AG08396 (cell line): ENCODE measurements at regions not wholly inside any gene's neighbourhood (a gene's known extent, or its start where the extent isn't known, plus 50 kb on each side); places are given as distances from the start of the nearest gene placed in this dataset.
"Not testable (repeated sequence)": the region's sequence is repeated elsewhere in the genome, so short reads cannot be mapped to it uniquely, and the experiment has no call there.

Experiments used
- DNase-seq: peaks from one replicate; pipeline ENCODE4 v3.0.0; 2012; ENCODE audit warnings: low spot score, mixed read lengths

DNA sequence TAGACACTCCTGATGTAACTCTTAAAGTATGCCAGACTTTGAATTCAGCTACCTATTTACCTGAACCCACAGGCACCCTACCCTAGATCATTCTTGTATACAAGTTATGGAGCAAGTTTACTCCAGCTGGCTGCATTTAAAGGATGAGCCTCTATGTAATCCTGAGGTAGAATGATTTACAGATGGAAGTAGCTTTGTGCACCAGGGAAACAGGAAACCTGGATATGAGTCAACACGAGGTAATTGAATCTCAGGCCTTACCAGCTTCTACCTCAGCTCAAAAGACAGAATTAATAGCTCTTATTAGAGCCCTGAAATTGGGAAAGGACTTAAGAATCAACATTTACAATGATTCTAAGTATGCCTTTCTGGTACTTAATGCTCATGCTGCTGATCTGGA is 119.8 kb downstream of the AGTR2 start:
- DNase-seq: no peak

DNA sequence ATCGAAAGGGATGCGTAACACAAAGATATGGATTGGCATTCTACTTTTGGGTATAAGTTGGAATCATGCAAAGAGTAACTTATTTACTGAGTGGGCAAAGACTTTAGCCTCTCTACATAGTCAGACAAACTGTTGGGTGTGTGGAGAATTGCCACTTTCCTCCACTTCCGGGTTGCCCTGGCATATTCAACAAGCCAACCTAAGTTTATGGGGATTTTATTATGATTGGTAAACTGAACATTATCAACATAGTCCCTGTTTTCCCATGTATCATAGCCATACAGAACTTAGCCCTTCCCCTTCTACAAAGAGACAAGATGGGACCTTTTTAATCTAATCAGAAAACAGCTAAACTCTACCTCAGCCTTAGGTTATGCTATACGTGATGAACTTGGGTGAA is 121.6 kb downstream of the AGTR2 start:
- no peak for DNase-seq

DNA sequence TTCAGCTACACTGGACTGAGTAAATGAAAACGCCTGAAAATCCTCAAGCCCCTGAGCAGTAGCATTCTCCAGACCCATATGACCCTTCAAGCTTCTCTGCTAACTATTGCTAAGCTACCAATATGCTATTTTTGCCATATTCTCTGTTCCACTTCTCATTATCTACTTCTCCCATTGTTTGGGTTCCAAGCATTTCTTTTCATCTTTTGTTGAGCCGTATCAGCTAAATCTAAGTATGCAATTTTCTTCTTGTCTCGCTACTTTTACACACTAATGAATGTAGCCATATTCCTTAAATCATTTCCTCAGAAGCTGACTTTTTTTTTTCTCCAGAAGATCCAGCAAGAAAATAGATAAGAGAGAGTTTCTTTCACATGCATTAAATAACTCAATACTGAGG is 128.4 kb downstream of the AGTR2 start:
- no peak for DNase-seq

DNA sequence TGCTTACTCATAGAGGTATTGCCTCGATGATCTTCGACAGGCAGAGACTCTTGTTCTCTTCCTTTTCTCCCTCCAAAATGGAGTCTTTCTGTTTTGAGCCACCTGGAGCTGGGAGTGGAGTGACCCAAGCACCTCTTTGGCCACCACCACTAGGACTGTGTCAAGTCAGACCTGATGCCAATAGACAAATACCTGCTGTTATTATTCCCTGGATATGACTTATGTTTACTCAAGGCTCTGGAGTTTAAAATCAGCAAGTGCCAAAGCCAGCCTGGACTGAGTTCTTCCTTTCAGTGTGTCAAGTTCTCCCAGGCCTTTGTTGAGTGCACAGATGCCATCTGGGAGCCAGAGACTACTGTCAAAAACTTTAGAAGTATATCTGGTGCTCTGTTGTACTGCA is 130.2 kb upstream of the SLC6A14 start:
- DNase-seq: no peak

DNA sequence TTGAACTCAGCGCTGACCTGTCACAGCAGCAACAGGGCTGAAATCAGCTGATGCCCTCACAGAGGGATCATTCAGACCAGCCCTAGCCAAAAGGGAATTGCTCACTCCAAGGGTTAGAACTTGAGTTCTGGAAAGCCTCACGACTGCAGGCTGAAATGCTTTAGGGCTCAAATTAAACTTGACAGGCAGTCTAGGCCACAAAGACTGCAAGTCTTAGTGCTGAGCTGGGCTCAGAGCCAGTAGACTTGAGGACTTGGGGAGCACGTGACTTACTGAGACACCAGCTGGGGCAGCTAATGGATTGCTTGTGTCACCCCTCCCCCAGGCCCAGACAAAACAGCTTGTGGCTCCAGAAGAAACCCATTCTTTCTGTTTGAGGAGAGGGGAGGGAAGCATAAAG is 119.0 kb upstream of the SLC6A14 start:
- no peak for DNase-seq

DNA sequence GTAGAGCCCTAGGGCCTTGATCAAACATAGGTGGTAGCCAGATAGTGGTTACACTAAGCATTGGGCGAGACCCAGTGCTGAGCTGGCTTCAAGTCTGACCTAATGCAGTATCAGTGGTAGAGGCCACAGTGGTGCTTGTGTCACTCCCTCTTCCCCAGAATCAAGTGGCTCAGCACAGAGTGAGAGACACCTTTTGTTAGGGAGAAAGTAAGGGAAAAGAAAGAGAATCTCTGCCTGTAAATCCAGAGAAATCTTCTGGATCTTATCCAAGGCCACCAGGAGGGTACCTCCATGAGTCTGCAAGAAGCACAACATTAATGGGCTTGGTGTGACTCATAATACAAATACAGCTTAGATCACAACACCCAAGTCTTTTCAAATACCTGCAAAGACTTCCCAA is 117.7 kb upstream of the SLC6A14 start:
- DNase-seq: no peak

DNA sequence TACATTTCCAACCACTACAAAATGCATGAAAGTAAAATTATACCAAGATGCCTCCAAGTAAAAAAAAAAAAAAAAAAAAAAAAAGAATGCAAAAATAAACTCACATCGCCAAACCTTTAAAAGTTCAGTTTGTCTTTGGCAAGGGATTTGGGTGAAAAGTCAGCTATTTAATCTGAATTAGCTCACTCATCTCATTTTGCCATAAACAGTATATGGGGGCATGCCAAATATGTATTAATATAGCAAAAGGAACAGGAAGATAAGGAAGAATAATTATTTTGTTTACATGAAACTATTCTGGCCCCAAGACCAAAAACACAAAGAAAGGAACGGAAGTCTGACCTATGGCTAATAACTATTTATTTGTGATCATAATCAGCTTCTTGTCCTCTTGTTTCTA is 114.7 kb upstream of the SLC6A14 start:
- no peak for DNase-seq

DNA sequence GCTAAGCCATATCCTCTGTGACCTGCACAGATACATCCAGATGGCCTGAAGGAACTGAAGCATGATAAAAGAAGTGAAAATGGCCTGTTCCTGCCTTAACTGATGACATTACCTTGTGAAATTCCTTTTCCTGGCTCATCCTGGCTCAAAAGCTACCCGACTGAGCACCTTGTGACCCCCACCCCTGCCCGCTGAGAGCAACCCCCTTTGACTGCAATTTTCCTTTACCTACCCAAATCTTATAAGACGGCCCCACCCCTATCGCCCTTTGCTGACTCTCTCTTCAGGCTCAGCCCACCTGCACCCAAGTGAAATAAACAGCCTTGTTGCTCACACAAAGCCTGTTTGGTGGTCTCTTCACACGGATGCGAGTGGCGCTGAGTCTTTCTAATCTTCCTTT is 104.4 kb upstream of the SLC6A14 start:
- DNase-seq: not testable (repeated sequence)

DNA sequence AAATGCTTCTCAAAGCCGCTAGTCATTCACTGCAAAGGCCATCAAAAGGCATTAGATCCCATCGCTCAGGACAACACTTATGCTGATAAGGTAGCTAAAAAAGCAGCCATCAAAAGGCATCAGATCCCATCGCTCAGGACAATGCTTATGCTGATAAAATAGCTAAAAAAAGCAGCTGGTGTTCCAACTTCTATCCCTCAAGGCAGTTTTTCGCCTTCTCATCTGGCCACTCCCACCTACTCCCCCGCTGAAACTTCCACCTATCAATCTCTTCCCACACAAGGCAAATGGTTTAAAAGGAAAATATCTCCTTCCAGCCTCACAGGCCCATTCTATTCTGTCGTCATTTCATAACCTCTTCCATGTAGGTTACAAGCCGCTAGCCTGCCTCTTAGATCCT is 101.6 kb upstream of the SLC6A14 start:
- DNase-seq: not testable (repeated sequence)

DNA sequence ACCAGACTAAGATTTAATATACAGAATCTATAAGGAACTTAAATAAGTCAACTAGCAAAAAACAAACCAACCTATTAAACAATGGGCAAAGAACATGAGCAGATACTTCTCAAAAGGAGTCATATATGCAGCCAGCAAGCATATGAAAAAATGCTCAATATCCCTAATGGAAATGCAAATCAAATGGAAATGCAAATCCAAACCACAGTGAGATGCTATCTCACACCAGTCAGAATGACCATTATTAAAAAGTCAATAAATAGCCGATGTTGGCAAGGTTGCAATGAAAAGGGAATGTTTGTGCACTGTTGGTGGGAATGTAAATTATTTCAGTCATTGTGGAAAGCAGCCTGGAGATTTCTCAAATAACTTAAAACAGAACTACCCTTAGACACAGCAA is 97.0 kb upstream of the SLC6A14 start:
- DNase-seq: no peak

DNA sequence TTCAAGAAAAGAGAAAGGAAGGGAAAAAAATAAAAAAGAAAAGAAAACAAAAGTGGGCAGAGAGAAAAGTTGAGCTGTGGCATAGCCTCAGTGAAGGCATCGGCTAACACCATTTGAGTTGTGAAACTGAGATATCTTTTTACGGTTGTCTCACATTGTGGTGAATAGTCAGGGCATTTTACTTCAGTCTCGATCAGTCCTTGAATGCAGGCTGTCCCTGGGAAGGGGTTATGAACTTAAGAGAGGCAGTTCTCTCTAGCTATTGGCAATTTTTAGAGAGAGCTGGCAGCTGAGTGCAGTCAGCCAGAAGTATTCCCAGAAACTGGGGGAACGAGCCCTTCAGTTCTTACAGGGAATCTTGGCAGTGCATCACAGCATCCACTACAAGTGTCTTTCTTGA is 93.5 kb upstream of the SLC6A14 start:
- no peak for DNase-seq

DNA sequence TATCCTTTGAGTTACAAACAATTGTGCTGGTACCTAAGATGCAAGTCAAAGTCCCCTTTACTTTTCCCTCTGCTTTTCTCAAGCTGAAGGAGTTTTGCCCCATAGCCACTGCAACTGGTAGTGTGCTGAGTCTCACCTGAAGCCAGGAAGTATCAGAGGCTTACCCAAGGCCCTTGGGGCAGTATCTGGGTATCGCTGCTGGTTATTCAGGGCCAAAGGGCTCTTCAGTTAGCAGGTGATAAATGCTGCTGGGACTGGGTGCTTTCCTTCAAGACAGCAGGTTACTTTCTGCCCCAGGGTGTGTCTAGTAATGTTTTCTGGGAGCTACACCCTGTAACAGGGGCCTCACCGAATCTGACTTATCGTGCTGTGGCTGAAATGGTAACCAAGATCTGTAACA is 90.4 kb upstream of the SLC6A14 start:
- DNase-seq: no peak

DNA sequence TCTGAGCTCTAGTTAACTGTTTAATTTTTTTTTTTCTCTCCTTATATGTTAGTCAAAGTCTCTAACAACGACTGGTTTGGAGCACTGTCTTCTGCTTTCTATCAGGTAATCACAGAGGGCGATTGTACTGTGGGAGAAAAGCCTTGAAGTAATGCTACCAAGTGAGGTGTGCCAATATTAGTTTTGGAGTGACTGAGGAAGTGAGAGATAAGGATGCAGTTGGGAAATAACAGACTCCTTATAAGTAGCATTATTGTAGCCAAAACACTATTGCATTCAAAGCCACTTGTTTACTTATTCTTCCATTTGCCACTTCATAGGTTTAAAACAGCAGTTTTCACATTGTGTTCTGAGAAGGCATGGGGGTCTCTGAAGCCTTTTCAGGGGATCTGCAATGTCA is 79.1 kb upstream of the SLC6A14 start:
- DNase-seq: no peak

DNA sequence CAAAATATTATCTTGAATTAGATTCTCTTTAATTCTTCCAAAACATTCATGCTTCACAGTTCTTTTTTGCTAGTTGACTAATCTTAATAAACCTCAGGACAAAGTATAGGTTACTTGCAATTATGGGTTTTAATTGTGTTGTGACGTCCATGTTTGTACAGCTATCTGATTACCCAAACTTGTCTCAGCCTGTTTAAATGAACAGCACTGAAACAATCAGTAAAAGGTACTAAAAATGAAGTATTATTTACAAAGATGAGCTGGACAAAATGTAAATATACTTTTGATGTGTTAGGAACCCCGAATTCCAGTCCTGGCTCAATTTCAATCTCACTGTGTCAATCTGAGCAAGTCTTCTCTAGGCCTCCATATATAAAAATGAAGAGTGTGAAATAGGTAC is 57.4 kb upstream of the SLC6A14 start:
- DNase-seq: no peak

DNA sequence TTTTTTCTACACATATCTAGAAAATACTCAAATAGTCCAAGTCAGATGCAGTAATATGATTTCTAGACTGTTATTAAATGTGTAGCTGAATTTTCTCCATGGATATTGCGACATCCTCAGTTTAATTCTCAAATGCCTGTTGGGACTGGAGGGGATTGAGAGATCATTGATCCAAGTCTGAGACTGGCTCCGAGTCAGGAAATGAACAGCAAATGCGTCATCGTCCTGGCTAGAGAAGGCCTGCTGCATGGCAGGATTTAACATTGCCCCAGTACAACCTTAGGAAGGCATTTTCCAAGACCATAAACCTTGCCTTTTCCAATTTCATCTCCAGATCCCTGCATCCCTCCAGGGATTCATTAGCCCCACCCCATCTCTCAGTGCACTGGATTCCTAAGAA is 56.6 kb upstream of the SLC6A14 start:
- DNase-seq: peak; percentile 2

DNA sequence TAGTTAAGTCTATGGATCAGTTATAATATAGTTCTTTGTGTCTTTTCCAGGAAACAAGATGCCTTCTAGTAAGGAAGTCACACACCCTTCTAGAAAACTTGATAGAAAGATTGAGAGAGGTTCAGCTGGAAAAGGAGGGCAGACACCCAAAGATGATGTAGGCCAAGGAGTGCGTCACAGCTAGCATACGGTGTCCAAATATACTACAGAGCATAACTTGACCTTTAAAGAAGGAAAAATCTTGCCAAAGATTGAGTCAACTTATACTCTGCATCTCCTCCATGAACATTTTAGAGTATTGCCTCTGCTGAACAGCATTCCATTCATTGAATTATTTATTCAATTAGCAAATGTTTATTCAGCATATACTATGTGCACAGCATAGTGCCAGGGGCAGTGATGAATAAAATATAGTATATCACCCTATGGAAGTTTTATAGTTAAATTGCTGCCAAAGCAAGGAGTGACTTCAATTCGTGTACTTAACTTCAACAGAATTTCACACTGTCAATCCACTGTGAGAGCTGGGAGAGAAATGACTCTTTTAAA is 51.9 kb upstream of the SLC6A14 start:
- DNase-seq: no peak
